GM12874 (cell line): ENCODE measurements at regions not wholly inside any gene's neighbourhood (a gene's known extent, or its start where the extent isn't known, plus 50 kb on each side); places are given as distances from the start of the nearest gene placed in this dataset.

Source experiments
- TF ChIP-seq, protein P1 (sequence below): IDR thresholded peaks from 2 replicates; pipeline ENCODE4 v1.5.1; 2011; ENCODE audit warnings: low read depth, mild to moderate bottlenecking, control low read depth, low read length, moderate library complexity; ENCODE audit not compliant: insufficient read depth

DNA sequence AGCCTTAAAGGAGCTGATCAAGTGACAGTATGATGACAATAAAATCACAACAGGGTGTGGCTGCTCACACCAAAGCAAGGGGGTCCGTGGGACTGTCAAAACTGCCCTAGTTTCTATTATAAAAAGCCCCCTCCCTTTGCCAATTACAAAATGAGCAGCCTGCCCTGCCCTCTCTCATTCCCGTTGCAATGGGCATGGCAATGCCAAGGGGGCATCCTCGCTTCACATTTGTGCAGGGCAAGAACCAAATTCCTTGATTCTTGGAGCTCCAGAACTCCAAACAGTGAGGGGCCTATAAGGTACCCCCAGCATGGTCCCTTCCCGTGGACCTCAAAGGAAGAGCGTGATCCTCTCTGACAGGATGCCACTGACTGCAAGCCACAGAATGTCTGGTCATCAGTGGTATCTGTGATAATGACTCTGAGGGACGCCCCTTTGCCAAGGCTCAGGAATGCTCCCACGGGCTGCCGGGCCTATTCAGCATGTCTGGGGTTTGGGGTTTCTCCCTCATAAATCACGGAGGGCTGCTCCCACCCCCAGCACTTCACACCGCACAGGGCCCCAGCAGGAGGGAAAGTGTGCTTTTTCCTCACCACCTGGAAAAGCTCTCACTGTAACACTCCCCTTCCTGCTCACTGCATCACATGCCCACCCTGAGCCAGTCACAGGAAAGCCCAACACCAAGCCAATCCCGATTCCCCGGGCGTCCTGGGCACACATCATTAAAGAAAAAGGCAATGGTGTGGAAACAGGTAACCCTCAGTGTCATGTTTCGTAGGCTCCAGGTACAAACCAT lies 105.1 kb upstream of the TRPM1 start:
- TF ChIP-seq, protein P1, sequence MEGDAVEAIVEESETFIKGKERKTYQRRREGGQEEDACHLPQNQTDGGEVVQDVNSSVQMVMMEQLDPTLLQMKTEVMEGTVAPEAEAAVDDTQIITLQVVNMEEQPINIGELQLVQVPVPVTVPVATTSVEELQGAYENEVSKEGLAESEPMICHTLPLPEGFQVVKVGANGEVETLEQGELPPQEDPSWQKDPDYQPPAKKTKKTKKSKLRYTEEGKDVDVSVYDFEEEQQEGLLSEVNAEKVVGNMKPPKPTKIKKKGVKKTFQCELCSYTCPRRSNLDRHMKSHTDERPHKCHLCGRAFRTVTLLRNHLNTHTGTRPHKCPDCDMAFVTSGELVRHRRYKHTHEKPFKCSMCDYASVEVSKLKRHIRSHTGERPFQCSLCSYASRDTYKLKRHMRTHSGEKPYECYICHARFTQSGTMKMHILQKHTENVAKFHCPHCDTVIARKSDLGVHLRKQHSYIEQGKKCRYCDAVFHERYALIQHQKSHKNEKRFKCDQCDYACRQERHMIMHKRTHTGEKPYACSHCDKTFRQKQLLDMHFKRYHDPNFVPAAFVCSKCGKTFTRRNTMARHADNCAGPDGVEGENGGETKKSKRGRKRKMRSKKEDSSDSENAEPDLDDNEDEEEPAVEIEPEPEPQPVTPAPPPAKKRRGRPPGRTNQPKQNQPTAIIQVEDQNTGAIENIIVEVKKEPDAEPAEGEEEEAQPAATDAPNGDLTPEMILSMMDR, result no peak

DNA sequence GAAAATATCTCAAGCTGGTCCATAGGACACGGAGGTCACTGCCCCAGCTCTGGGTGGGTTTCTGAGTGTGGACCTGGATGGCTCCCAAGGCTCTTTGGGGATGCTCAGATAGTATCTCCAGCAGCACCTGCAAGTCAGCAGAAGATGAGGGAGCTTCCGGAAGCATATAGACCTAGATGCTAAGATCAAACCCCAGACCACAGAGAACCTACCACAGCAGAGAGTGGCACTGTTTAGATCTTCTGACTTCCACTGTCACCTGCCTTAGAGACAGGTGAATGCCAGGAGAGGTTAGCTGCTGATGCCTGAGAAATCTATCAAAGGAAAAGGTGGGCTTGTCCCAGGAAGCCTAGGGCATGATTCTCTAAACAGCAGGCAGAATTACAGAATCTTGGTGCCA lies 105.7 kb upstream of the TRPM1 start:
- TF ChIP-seq, protein P1, result no peak

DNA sequence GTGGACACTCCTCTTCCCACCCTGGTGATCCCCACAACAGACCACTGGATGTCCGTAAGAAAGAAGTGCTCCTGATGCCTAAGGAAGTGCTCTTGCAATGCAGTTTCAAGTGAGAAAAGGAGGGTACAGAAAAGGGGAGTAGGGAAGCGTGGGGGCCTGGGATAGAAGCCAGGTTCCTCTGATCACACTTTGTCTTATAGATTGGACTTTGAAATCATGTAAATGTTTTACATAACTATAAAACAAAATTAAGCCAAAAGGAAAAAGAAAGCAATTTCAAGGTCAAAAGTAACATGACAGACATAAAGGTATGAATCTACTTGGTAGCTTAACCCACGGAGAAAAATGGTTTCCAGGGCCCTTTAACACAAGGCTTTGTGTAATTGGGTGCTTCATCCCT lies 107.3 kb upstream of the TRPM1 start:
- TF ChIP-seq, protein P1, result no peak

DNA sequence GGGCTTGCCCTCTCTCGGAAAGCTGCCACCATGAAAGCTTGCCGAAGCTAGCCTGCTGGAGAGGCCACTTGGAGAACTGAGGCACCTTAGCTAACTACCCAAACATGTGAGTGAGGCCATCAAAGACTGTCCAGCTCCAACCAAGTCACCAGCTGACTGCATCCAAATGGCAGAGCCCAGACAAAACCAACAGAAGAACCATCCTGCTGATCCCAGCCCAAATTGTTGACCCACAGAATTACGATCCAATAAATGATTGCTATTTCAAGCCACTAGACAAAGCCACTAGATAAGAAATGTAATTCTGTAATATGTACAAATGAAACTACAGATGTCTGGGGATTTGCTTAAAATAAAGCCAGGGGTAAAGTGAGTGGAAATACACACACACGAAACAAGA lies 109.8 kb upstream of the TRPM1 start:
- TF ChIP-seq, protein P1, result no peak

DNA sequence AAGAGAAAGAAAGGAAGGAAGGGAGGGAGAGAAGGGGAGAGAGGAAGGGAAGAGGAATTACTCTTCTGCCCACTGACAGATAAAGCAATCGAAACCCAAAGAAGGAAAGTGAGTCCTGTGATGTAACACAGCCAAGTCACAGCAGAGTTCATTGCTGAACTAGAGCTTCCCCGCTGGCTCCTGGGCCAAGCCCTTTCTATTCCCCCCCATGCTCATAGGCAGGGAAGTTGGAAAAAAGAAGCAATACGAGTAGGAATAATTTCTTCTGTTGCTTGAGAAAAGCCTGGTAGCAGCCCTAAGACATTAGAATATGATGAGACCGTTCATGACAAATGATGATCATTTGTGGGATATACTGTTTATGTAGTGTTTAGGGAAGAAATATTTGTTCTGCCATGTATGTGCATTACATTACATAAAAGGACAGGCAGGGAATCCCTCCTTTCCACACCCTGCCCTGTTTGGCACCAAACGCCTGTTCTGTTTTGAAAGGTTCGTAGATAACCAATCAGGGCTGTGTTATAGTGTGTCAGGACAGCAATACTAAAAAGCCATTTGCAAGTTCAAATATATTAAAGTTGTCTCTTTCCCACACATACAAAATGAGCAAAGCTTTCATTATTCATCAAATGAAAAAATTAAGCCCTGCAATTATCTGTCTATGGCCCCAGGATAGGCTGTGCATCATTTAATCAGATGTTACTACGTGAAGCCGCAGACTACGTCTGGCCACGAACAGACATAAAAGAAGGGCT lies 111.0 kb upstream of the TRPM1 start:
- TF ChIP-seq, protein P1, result no peak

DNA sequence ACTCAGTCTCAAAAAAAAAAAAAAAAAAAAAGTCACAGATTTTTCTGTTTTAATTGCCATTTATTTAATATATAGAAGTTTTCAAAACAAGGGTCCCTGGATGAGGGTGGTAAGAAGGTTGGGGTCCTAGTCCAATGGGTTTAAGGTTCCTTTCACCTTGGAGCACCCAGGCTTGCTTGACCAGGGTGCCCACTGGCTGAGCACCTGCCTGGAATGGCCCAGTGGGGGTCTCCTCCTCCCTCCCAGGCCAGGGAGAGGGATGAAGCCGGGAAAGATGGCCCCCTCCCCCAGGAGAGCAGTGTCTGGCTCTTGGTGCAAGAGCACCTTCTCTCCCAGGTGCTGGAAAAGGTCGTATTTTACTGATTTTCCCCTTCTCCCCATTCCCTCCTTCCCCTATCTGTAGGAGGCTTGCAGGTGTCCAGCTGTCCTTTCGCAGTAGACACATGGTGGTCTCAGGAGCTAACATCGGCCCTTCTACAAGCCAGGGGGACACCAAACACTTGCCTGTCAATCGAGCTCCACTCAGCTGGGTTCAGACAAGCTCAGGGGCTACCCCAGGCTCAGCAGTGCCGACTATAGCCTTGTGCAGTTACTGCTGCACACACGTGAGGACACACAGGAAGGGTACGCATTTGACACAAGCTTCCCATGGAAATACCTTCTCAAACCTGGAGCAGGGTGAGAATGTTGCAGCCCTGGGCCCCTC lies 112.3 kb upstream of the KLF13 start:
- TF ChIP-seq, protein P1, result no peak

DNA sequence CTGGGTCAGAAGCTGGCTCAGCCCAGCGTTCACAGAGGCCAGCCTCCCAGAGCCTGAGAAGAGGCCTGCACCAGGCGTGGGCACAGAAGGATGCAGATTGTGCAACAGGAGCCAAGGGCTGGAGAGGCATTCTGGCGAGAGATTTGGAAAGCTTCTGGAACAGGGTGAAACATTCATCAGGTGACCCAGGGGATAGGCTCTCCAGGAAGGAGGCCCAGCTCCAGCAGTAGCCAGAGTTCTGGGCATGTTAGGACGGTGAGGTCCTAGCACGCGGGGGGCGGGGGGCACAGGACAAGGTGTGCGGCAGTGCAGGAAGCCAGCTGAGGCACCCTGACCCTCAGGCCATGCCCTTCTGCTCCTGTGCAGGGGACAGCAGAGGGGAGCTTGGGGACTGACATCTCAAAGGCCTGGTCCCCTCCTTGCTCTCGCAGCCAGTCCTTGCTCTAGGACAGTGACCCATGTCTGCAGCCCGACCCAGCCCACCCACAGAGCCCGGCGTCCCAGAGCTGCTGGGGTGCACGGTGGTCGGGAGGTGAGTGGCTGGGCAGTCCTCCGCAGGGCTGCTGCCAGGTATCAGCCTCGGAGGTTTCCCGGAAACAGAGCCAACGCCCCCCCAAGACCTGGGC lies 111.7 kb upstream of the KLF13 start:
- TF ChIP-seq, protein P1, result no peak
